Adrenal gland (tissue), 5 donors: ENCODE measurements at regions not wholly inside any gene's neighbourhood (a gene's known extent, or its start where the extent isn't known, plus 50 kb on each side); places are given as distances from the start of the nearest gene placed in this dataset.

Source experiments
- CTCF ChIP-seq, 6 experiments: fragments of 450-650 bp in 4 of 6; fragments of 200-600 bp in 2 of 6; sonication (generic) in 1 of 6; IDR thresholded peaks; 1 replicate in 5 of 6; 2 replicates in 1 of 6; pipeline versions ENCODE4 v1.5.1 to v1.8.0; 2016 to 2021; ENCODE audit warnings: antibody characterized with exemption in 6 of 6, mild to moderate bottlenecking in 2 of 6, moderate library complexity in 1 of 6
- POLR2A ChIP-seq, 2 donors: fragments of 450-650 bp; IDR thresholded peaks; one replicate each; pipeline ENCODE4 v1.6.1; 2017; ENCODE audit warnings: antibody characterized with exemption in 2 of 2, mild to moderate bottlenecking in 2 of 2, moderate library complexity in 1 of 2
- donor health status: DM: no; HTN: no; CAD: no.

GRCh38 chr2:239886781-239887180 lies 138.4 kb downstream of the NDUFA10 start:
- TF ChIP-seq CTCF (IDR thresholded peaks at IDR 0.05) (no peak), POLR2A (IDR thresholded peaks at IDR 0.05) (no peak)
